ENCODE measurements at regions not wholly inside any gene's neighbourhood (a gene's known extent, or its start where the extent isn't known, plus 50 kb on each side); places are given as distances from the start of the nearest gene placed in this dataset.

DNA sequence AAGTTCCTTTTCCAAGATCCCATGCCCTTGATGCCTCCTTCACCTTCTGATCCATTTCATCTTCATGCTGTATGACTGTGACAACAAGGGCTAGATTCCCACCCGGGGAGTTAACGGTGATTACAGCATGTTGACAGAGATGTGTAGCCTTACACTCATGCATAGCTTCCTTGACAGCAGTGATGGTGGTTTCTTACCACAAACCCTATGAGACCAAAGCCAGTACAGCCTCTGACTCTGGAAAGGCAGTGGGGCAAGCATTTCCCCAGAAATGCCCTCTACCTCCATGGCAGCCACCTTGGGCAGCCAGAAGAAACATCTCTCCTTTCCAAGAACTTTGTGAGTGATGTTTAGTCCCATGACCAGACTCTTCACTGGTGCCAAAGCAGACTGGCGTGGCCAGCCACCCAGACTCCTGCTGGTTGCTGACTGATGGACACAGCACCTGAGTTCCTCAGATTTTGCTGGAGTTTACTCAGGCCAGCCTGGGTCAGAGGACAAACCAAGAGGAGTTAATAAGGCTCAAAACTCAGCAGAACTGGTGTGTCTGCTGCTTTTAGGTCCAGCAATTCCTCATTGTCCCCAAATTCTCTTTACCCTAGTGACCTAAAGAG, 199.7 kb upstream of the SLC27A6 start:
- BruUV-seq (replicated peaks): no TSS peak
- intact Hi-C loops (cut with micrococcal nuclease; ENCODE audit: unreplicated experiment): no loop called here
- Histone ChIP-seq H2AFZ (ENCODE audit: low read length) (no peak overlapping the region), H3K9ac (ENCODE audit: insufficient read depth, low read depth, low read length) (no peak overlapping the region), H3K4me1 (ENCODE audit: insufficient read depth, low read length) (no peaks in the 10 kb centered on the region), H3K9me3 (ENCODE audit: low read length) (no peaks in the 10 kb centered on the region), H3K79me2 (ENCODE audit: insufficient read depth, low read length) (no peaks in the 10 kb centered on the region), H4K20me1 (ENCODE audit: insufficient read depth, low read length) (no peaks in the 10 kb centered on the region), H3K4me2 (ENCODE audit: low read depth, low read length) (no peak overlapping the region), H3K4me3 (replicated peaks in 1 of 3; ENCODE audit: insufficient read depth in 1 of 3, low read depth in 2 of 3, low read length in 3 of 3) (no peak overlapping the region), H3K27me3 (ENCODE audit: control insufficient read depth in 1 of 2, insufficient read depth in 2 of 2, low read length in 2 of 2) (no peaks in the 10 kb centered on the region; a peak in 1 of 5 replicates), H3K36me3 (replicated peaks in 1 of 2; ENCODE audit: control insufficient read depth in 1 of 2, insufficient read depth in 2 of 2, low read length in 2 of 2) (no peaks in the 10 kb centered on the region), H3K27ac (ENCODE audit: extremely low read length, insufficient read depth, low read length) (no peak overlapping the region)
- DNase-seq (ENCODE audit: low spot score): no peak
- TF ChIP-seq GRHL1 (CRISPR knock-in tag; conservative IDR thresholded peaks at IDR 0.05) (no peak), TCF7 (IDR thresholded peaks at IDR 0.05; ENCODE audit: low read depth) (no peak), POLR2G (IDR thresholded peaks at IDR 0.05; ENCODE audit: low read depth, low read length) (no peak)
- ATAC-seq: no peak
- 0% methylated on average over 3 of the region's 3 CpGs for WGBS (ENCODE audit: low lambda C conversion rate)
- FAIRE-seq: no peak
- in situ Hi-C loops (cut with HindIII; ENCODE audit: extremely low pct_ligation_motif_present, low pct_unique_long_range_greater_than_20kb): no loop called here
- ChIA-PET POLR2A (no interaction called here), CTCF (ENCODE audit: low intra/inter-chr PET ratio, low total read pairs) (no interaction called here)

DNA sequence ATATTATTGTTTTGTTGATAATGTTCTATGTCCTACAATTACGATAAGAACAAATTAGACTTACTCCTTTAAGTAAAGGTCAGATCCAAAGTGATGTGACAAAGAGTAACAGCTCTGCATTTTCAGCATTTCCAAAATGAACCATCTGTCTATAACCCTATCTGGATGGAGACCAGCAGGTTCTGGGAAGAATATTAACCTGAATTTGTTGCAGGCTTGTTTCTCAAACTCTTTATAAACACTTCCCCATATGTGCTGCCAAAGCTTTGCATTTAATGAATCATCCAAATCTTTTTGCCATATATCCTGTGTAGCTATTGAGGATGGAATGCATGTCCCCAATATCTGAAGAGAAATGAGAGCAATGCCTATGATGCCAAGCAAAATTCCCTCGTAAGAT, 198.9 kb upstream of the SLC27A6 start:
- ChIA-PET POLR2A (no interaction called here), CTCF (ENCODE audit: low intra/inter-chr PET ratio, low total read pairs) (no interaction called here)
- WGBS (ENCODE audit: low lambda C conversion rate): 14% methylated on average over 2 of the region's 2 CpGs
- TF ChIP-seq MBD4 (IDR thresholded peaks at IDR 0.05; ENCODE audit: borderline replicate concordance, low read length) (no peak), ZNF605 (CRISPR knock-in tag; IDR thresholded peaks at IDR 0.05) (no peak), ZNF335 (CRISPR knock-in tag; IDR thresholded peaks at IDR 0.05) (no peak), ZNF30 (CRISPR knock-in tag; IDR thresholded peaks at IDR 0.05) (no peak), ARID2 (CRISPR knock-in tag; IDR thresholded peaks at IDR 0.05; ENCODE audit: borderline replicate concordance) (no peak), ZNF496 (CRISPR knock-in tag; IDR thresholded peaks at IDR 0.05; ENCODE audit: insufficient replicate concordance) (no peak), ZNF138 (CRISPR knock-in tag; IDR thresholded peaks at IDR 0.05; ENCODE audit: low read depth) (no peak)
- ATAC-seq (no peak), FAIRE-seq (no peak), DNase-seq (ENCODE audit: low spot score) (no peak)
- no peaks in the 10 kb centered on the region for H3K36me3 ChIP-seq (replicated peaks in 1 of 2; ENCODE audit: control insufficient read depth in 1 of 2, insufficient read depth in 2 of 2, low read length in 2 of 2)
- H3K4me3 ChIP-seq (replicated peaks in 1 of 3; ENCODE audit: insufficient read depth in 1 of 3, low read depth in 2 of 3, low read length in 3 of 3): no peak overlapping the region
- no peaks in the 10 kb centered on the region for H3K79me2 ChIP-seq (ENCODE audit: insufficient read depth, low read length)
- H3K4me1 ChIP-seq (ENCODE audit: insufficient read depth, low read length): no peaks in the 10 kb centered on the region
- no peaks in the 10 kb centered on the region for H4K20me1 ChIP-seq (ENCODE audit: insufficient read depth, low read length)
- H3K27ac ChIP-seq (ENCODE audit: extremely low read length, insufficient read depth, low read length): no peak overlapping the region
- H3K4me2 ChIP-seq (ENCODE audit: low read depth, low read length): no peak overlapping the region
- intact Hi-C loops (cut with micrococcal nuclease; ENCODE audit: unreplicated experiment): no loop called here
- no peaks in the 10 kb centered on the region for H3K9me3 ChIP-seq (ENCODE audit: low read length)
- in situ Hi-C loops (cut with HindIII; ENCODE audit: extremely low pct_ligation_motif_present, low pct_unique_long_range_greater_than_20kb): no loop called here
- no peak overlapping the region for H2AFZ ChIP-seq (ENCODE audit: low read length)
- no TSS peak for BruUV-seq (replicated peaks)
- no peak overlapping the region for H3K9ac ChIP-seq (ENCODE audit: insufficient read depth, low read depth, low read length)
- no peaks in the 10 kb centered on the region; a peak in 1 of 5 replicates for H3K27me3 ChIP-seq (ENCODE audit: control insufficient read depth in 1 of 2, insufficient read depth in 2 of 2, low read length in 2 of 2)

All from HepG2 (cell line).